OCI-LY3 (cell line): ENCODE measurements at regions not wholly inside any gene's neighbourhood (a gene's known extent, or its start where the extent isn't known, plus 50 kb on each side); places are given as distances from the start of the nearest gene placed in this dataset.

ENCODE experiments used
- H2AFZ ChIP-seq: fragments of 200-600, 300-600 bp; shearing (Covaris generic); 2 replicates; pipeline ENCODE4 v1.6.0; 2014; ENCODE audit warnings: antibody characterized with exemption, low read depth, low read length
- H3K27ac ChIP-seq: fragments of 200-600, 300-600 bp; sonication (generic); 2 replicates; pipeline ENCODE4 v1.5.1; 2014; ENCODE audit warnings: mild to moderate bottlenecking, low read length, moderate library complexity, mixed read lengths
- H3K27me3 ChIP-seq: fragments of 200-600, 300-600 bp; sonication (generic); 2 replicates; pipeline ENCODE4 v1.6.1; 2014; ENCODE audit warnings: low read depth, low read length, mixed read lengths
- H3K36me3 ChIP-seq: fragments of 200-600, 300-600 bp; sonication (generic); replicated peaks from 2 replicates; pipeline ENCODE3; 2014; ENCODE audit warnings: low read depth, low read length, mixed read lengths
- H3K4me1 ChIP-seq: fragments of 300-600, 200-600 bp; sonication (generic); 2 replicates; pipeline ENCODE4 v1.6.1; 2014; ENCODE audit warnings: low read length, mixed read lengths
- H3K4me2 ChIP-seq: fragments of 200-600, 300-600 bp; sonication (generic); 2 replicates; pipeline ENCODE4 v1.6.1; 2014; ENCODE audit warnings: low read length, mixed read lengths
- H3K4me3 ChIP-seq: fragments of 300-600, 200-600 bp; sonication (generic); 2 replicates; pipeline ENCODE4 v1.5.1; 2014; ENCODE audit warnings: antibody characterized with exemption, mild to moderate bottlenecking, low read length, moderate library complexity
- H3K79me2 ChIP-seq: fragments of 300-600, 200-600 bp; shearing (Covaris generic); 2 replicates; pipeline ENCODE4 v1.6.1; 2014; ENCODE audit warnings: mild to moderate bottlenecking, low read length, mixed read lengths
- H3K9ac ChIP-seq: fragments of 300-600, 200-600 bp; shearing (Covaris generic); 2 replicates; pipeline ENCODE4 v1.6.0; 2014; ENCODE audit warnings: mild to moderate bottlenecking, low read length, moderate library complexity
- H3K9me3 ChIP-seq: fragments of 200-600, 300-600 bp; shearing (Covaris generic); 2 replicates; pipeline ENCODE4 v1.6.1; 2014; ENCODE audit warnings: low read length, mixed read lengths; ENCODE audit not compliant: insufficient read depth
- H4K20me1 ChIP-seq: fragments of 200-600, 300-600 bp; sonication (generic); 2 replicates; pipeline ENCODE4 v1.6.1; 2016; ENCODE audit warnings: low read length, mixed read lengths; ENCODE audit not compliant: insufficient read depth
- EZH2phosphoT487 ChIP-seq: fragments of 200-600 bp; shearing (Covaris generic); IDR thresholded peaks from 2 replicates; pipeline ENCODE4 v1.6.1; 2018; ENCODE audit warnings: antibody characterized with exemption, mixed run types, low read depth
- TF ChIP-seq, protein P1 (sequence below): fragments of 200-600, 300-600 bp; sonication (generic); IDR thresholded peaks from 2 replicates; pipeline ENCODE4 v1.5.1; 2014; ENCODE audit warnings: antibody characterized with exemption, low read length, low read depth

DNA sequence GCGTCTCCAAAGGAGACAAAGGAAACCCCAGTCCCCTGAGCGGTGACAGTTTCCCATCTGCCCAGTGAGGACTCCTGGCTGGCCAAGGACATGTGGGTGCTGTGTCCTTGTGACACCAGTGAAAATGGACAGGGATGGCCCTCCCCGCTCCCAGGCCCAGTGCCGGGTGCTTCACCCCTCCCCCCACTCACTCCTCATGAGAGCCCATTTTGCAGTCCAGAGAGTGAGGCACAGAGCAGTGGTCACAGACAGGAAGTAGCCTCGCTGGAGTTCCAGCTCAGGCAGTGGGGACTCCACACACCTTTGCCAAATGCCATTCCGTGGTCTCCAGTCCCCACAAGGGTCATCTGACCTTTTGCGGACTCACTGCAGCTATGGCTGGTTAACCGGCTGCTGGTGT, 642.9 kb downstream of the PTPRU start:
- Histone ChIP-seq H3K4me3 (no peak overlapping the region), H3K79me2 (no peaks in the 10 kb centered on the region), H2AFZ (no peak overlapping the region), H3K4me1 (no peaks in the 10 kb centered on the region), H3K27ac (no peak overlapping the region), H3K36me3 (no peaks in the 10 kb centered on the region), H4K20me1 (no peaks in the 10 kb centered on the region), H3K27me3 (no peaks in the 10 kb centered on the region), H3K9ac (no peak overlapping the region), H3K9me3 (no peaks in the 10 kb centered on the region), H3K4me2 (no peak overlapping the region)
- TF ChIP-seq EZH2phosphoT487, result no peak
- TF ChIP-seq, protein P1, sequence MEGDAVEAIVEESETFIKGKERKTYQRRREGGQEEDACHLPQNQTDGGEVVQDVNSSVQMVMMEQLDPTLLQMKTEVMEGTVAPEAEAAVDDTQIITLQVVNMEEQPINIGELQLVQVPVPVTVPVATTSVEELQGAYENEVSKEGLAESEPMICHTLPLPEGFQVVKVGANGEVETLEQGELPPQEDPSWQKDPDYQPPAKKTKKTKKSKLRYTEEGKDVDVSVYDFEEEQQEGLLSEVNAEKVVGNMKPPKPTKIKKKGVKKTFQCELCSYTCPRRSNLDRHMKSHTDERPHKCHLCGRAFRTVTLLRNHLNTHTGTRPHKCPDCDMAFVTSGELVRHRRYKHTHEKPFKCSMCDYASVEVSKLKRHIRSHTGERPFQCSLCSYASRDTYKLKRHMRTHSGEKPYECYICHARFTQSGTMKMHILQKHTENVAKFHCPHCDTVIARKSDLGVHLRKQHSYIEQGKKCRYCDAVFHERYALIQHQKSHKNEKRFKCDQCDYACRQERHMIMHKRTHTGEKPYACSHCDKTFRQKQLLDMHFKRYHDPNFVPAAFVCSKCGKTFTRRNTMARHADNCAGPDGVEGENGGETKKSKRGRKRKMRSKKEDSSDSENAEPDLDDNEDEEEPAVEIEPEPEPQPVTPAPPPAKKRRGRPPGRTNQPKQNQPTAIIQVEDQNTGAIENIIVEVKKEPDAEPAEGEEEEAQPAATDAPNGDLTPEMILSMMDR, result no peak

DNA sequence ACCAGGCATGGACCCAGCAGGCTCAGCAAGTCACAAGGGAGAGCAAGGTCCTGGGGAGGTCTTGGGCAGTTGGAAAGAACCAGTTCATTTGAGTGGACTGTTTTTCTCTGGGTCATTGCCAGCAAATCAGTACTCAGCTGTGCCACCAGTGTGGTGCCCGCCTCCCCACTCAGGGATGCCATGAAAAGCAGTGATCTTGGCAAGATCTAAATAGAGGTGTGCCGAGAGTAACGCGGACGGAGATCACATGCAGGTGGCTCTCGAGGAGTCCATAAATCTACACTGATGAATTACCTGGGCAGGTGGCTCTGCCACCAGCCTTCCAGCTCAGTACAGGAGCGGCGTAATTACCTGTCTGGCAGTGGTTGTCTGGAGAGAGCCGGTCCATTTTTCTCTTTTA, 642.2 kb downstream of the PTPRU start:
- H3K9ac ChIP-seq, result no peak overlapping the region
- H3K4me2 ChIP-seq, result no peak overlapping the region
- no peak for TF ChIP-seq EZH2phosphoT487
- TF ChIP-seq, protein P1, result no peak
- H3K4me3 ChIP-seq, result no peak overlapping the region
- no peaks in the 10 kb centered on the region for H3K79me2 ChIP-seq
- no peaks in the 10 kb centered on the region for H3K9me3 ChIP-seq
- H2AFZ ChIP-seq, result no peak overlapping the region
- no peaks in the 10 kb centered on the region for H3K27me3 ChIP-seq
- H3K27ac ChIP-seq, result no peak overlapping the region
- H4K20me1 ChIP-seq, result no peaks in the 10 kb centered on the region
- no peaks in the 10 kb centered on the region for H3K36me3 ChIP-seq
- H3K4me1 ChIP-seq, result no peaks in the 10 kb centered on the region

DNA sequence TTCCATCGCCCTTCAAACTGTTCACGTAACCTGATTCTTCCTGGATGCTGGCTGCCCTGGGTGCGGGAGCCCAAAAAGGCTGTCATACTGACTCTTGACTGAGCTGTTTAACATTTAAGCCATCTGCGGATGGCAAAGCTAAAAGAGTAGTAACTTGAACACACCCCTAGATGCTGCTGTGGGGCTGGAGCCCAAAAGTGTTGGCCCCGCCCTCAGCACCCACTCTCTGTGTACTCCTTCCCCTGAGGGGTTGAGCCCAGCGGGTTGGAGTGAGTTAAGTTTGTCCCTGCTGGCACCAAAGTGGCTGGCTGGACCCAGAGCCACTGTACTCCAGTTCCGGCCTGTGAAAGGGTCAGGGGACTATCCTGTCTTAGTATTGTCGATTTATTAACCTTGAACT, 640.6 kb downstream of the PTPRU start:
- Histone ChIP-seq H3K79me2 (no peaks in the 10 kb centered on the region), H3K4me2 (no peak overlapping the region)
- no peak for TF ChIP-seq EZH2phosphoT487
- TF ChIP-seq, protein P1, result no peak

DNA sequence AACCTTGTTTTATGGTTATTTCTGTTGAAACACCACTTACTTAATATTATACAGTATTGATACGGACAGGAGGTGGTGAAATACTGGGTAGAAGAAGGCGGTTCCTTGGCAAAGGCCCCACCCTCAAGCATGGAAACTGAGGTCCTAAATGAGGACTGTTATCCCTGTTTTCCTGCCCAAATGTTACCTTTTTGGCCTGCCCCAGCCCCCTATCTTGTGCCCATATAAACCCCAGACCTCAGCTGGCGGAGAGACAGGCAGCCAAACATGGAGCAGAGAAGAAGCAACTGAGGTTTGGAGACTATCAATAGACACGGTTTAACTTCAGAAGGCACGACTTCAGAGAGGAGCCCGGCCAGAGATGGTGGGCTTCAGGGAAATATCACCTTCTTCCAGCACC, 640.1 kb downstream of the PTPRU start:
- no peak overlapping the region for H3K4me3 ChIP-seq
- TF ChIP-seq EZH2phosphoT487, result no peak
- TF ChIP-seq, protein P1, result no peak
- no peak overlapping the region for H2AFZ ChIP-seq
- no peaks in the 10 kb centered on the region for H3K9me3 ChIP-seq
- H3K4me1 ChIP-seq, result no peaks in the 10 kb centered on the region
- no peaks in the 10 kb centered on the region for H3K27me3 ChIP-seq
- no peaks in the 10 kb centered on the region for H4K20me1 ChIP-seq
- H3K9ac ChIP-seq, result no peak overlapping the region
- H3K36me3 ChIP-seq, result no peaks in the 10 kb centered on the region
- H3K4me2 ChIP-seq, result no peak overlapping the region
- H3K27ac ChIP-seq, result no peak overlapping the region
- no peaks in the 10 kb centered on the region for H3K79me2 ChIP-seq

More for the DNA sequence above, 640.6 kb downstream of the PTPRU start:
- no peak overlapping the region for H3K9ac ChIP-seq
- no peaks in the 10 kb centered on the region for H4K20me1 ChIP-seq
- H3K27me3 ChIP-seq, result no peaks in the 10 kb centered on the region
- no peaks in the 10 kb centered on the region for H3K4me1 ChIP-seq
- H3K9me3 ChIP-seq, result no peaks in the 10 kb centered on the region
- H3K36me3 ChIP-seq, result no peaks in the 10 kb centered on the region
- no peak overlapping the region for H3K4me3 ChIP-seq
- no peak overlapping the region for H2AFZ ChIP-seq
- no peak overlapping the region for H3K27ac ChIP-seq
